ENCODE measurements at regions not wholly inside any gene's neighbourhood (a gene's known extent, or its start where the extent isn't known, plus 50 kb on each side); places are given as distances from the start of the nearest gene placed in this dataset.

DNA sequence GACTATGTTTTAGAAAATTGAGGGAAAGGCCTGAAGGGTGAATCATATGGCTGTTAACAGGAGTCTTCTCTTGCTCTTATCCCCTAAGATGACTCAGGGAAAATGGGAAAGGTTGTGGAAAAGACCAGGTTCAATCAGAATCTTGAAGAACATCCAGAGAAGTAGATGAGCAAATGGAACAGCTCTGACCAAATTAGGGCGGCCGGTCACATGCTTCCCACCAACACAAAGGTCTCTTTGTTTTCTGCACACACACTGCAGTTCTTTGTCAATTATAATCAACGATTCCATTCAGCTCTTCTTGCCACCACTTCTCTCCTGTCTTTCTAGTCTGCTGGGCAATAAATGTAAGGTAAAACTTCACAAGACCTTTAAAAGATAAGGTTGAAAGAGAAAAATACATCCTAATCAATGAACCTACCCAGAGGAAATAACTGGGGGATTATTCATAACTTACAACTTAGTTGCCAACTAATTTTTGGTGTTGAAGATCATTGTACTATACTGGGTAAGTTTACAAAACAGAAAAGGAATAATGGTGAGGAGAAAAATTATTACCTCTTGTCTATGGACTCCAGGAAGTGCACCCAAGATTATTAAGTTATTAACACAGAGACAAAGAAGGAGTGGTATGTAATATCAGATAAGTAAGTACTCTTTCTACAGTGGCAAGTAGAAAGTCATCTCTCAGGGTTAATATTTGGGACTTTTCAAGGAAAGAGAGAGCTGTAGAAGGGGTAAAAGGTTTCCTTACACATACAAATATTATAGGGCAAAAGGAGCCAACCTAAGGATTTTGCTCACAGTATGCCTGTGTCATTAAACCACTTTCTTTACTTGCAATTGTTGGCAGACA is 441.9 kb upstream of the PIK3R1 start:
- Histone ChIP-seq H3K27ac (peak overlapping the region in 7 of 10 donors; percentile 11 to 51 (median 37)), H3K36me3 (no peaks in the 10 kb centered on the region), H3K9me3 (peaks cover 0 to 6% (median 0%) of the 10 kb centered on the region in 11 donors), H3K4me3 (no peak overlapping the region), H3K4me1 (peaks cover 0 to 14% (median 0%) of the 10 kb centered on the region in 9 donors), H3K27me3 (no peaks in the 10 kb centered on the region)
- TF ChIP-seq, protein P1, sequence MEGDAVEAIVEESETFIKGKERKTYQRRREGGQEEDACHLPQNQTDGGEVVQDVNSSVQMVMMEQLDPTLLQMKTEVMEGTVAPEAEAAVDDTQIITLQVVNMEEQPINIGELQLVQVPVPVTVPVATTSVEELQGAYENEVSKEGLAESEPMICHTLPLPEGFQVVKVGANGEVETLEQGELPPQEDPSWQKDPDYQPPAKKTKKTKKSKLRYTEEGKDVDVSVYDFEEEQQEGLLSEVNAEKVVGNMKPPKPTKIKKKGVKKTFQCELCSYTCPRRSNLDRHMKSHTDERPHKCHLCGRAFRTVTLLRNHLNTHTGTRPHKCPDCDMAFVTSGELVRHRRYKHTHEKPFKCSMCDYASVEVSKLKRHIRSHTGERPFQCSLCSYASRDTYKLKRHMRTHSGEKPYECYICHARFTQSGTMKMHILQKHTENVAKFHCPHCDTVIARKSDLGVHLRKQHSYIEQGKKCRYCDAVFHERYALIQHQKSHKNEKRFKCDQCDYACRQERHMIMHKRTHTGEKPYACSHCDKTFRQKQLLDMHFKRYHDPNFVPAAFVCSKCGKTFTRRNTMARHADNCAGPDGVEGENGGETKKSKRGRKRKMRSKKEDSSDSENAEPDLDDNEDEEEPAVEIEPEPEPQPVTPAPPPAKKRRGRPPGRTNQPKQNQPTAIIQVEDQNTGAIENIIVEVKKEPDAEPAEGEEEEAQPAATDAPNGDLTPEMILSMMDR (IDR thresholded peaks at IDR 0.05): no peak
- ATAC-seq (peak; percentile 47 to 92 (median 76)), DNase-seq (peak in 1 of 2 donors; percentile 18)
- WGBS, 2 donors: 70 to 75% methylated on average over 3 of the region's 3 CpGs
- intact Hi-C loops (cut with DNase I): loop anchor here in 1 of 10 donors (10.0 kb wide), 1 partner anchor 59 kb away; no protein-coding TSS in a partner anchor

DNA sequence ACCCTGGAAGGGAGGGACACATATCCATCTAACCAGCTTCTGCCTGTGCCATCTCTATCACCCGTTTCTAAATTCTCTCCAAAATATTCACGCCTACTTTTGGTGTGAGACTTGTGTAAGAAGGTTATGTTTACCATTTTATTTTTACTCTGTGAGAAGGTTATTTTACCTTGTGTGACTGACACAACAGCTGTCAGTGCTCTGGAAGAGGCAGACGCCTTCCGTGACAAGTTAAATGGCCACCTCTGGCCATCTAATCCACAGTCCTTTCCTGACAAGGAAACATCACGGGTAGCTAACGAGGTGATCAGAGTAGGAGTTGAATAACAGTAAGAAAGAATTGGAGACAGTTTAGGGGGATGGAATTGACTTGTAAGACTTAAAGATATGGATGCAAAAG is 443.8 kb upstream of the PIK3R1 start:
- Histone ChIP-seq H3K36me3 (no peaks in the 10 kb centered on the region), H3K27ac (no peak overlapping the region), H3K4me1 (peaks cover 0 to 14% (median 0%) of the 10 kb centered on the region in 9 donors), H3K9me3 (no peaks in the 10 kb centered on the region), H3K4me3 (no peak overlapping the region), H3K27me3 (no peaks in the 10 kb centered on the region)
- DNase-seq (no peak), ATAC-seq (no peak)
- TF ChIP-seq, protein P1 (IDR thresholded peaks at IDR 0.05): no peak
- intact Hi-C loops (cut with DNase I): loop anchor here in 1 of 10 donors (10.0 kb wide), 1 partner anchor 57 kb away; no protein-coding TSS in a partner anchor
- WGBS, 2 donors: 81 to 92% methylated on average over 6 of the region's 6 CpGs

DNA sequence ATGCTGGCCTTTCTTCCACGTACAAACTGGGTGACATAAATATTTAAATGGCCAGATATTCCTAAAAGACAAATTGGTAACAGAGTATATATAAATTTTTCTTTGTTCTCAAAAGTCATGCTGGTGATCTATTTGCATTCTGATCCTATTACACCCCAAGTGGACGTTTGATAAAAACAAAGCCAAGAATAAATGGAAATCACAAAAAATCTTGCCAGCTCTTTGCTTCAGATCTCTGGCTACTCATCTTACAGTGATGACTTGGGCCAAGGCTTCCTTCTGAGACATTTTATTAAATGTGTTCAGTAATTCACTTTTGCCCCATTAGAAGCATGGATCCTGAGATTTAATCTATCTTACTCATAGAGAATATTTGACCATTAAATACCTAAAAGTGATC is 444.3 kb upstream of the PIK3R1 start:
- Histone ChIP-seq H3K27ac (no peak overlapping the region), H3K36me3 (no peaks in the 10 kb centered on the region), H3K4me1 (peaks cover 0 to 14% (median 0%) of the 10 kb centered on the region in 9 donors), H3K9me3 (no peaks in the 10 kb centered on the region), H3K4me3 (no peak overlapping the region), H3K27me3 (no peaks in the 10 kb centered on the region)
- ATAC-seq (no peak), DNase-seq (no peak)
- WGBS, 2 donors: 64 to 65% methylated on average over 2 of the region's 2 CpGs
- TF ChIP-seq, protein P1 (IDR thresholded peaks at IDR 0.05): no peak
- intact Hi-C loops (cut with DNase I): loop anchor here in 1 of 10 donors (10.0 kb wide), 1 partner anchor 56 kb away; no protein-coding TSS in a partner anchor

DNA sequence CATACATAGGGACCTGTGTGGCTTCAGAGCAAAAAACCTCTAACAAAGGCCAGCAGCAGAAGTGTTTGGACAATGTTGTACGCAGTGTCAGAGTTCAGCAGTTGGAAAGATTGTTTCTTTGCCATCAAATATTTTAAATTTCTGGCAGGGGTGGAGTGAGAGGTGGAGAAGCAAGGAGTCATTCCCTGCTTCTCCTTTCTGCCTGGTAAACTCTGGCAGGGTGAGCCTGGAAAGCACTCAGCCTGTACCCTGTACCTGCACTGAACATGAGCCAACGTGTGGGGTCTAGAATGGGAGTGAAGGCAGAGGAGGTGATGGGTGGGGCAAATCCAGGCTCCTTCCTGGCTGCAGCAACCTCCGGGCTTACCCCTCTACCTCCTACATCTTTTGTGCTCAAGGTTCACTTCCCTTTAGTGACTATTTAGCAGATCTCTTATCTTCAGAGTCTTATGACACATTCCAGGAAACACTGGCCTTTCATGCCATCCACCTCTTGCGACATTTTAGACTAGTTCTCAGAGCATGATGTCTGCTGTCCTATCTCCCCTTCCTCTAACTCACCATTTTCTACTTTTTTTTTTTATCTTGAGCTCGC is 445.0 kb upstream of the PIK3R1 start:
- H3K27me3 ChIP-seq: no peaks in the 10 kb centered on the region
- 76 to 83% methylated on average over 5 of the region's 5 CpGs for WGBS, 2 donors
- H3K4me1 ChIP-seq: peaks cover 0 to 14% (median 0%) of the 10 kb centered on the region in 9 donors
- no peaks in the 10 kb centered on the region for H3K36me3 ChIP-seq
- TF ChIP-seq, protein P1 (IDR thresholded peaks at IDR 0.05): no peak
- ATAC-seq (no peak), DNase-seq (no peak)
- no peaks in the 10 kb centered on the region for H3K9me3 ChIP-seq
- intact Hi-C loops (cut with DNase I): loop anchor here in 1 of 10 donors (10.0 kb wide), 1 partner anchor 56 kb away; no protein-coding TSS in a partner anchor
- H3K4me3 ChIP-seq: no peak overlapping the region
- no peak overlapping the region for H3K27ac ChIP-seq

Data from heart right ventricle (tissue), 16 donors.